SK-N-SH (cell line): ENCODE measurements at regions not wholly inside any gene's neighbourhood (a gene's known extent, or its start where the extent isn't known, plus 50 kb on each side); places are given as distances from the start of the nearest gene placed in this dataset.

Source experiments
- CTCF ChIA-PET: fragments of 300-600, 350-600 bp; formaldehyde crosslinking; extraction: SDS; loops from one replicate; lab custom pipeline; 2021; lab: Yijun Ruan, JAX
- POLR2A ChIA-PET: fragments of 350-600 bp; sonication (Branson Sonifier 250); formaldehyde crosslinking; extraction: SDS; loops from one replicate; lab custom pipeline; 2020; ENCODE audit warnings: antibody characterized with exemption, inconsistent platforms; lab: Yijun Ruan, JAX
- DNase-seq: peaks from one replicate; pipeline ENCODE4 v3.0.0; 2012
- H2AFZ ChIP-seq: fragments of 200-600 bp; sonication (generic); 2 replicates; pipeline ENCODE4 v1.8.1; 2016; ENCODE audit warnings: antibody characterized with exemption, mild to moderate bottlenecking, low read depth
- H3F3A ChIP-seq: fragments of 200-600 bp; sonication (generic); replicated peaks from 2 replicates; pipeline ENCODE3; 2016; ENCODE audit warnings: antibody characterized with exemption, mild to moderate bottlenecking; ENCODE audit not compliant: insufficient read depth
- H3K27ac ChIP-seq, 2 experiments: fragments of 200-500 bp in 1 of 2; fragments of 200-600 bp in 1 of 2; sonication (Bioruptor generic) in 1 of 2; sonication (generic), shearing (Covaris generic) in 1 of 2; 2 replicates each; pipeline versions ENCODE4 v1.5.1 to v1.6.1; 2014 to 2016; ENCODE audit warnings: low read depth in 2 of 2, inconsistent platforms in 1 of 2, low read length in 1 of 2, mild to moderate bottlenecking in 1 of 2, mixed read lengths in 1 of 2
- H3K27me3 ChIP-seq: fragments of 200-600 bp; sonication (generic), shearing (Covaris generic); 2 replicates; pipeline ENCODE4 v1.6.1; 2016; ENCODE audit warnings: mixed run types; ENCODE audit not compliant: insufficient read depth
- H3K36me3 ChIP-seq, 2 experiments: fragments of 200-500 bp in 1 of 2; fragments of 200-600 bp in 1 of 2; sonication (Bioruptor generic) in 1 of 2; sonication (generic) in 1 of 2; replicated peaks in 1 of 2; 2 replicates each; pipeline versions ENCODE3 to v1.5.1; 2014 to 2016; ENCODE audit warnings: low read length in 1 of 2, mild to moderate bottlenecking in 1 of 2; ENCODE audit not compliant: insufficient read depth in 2 of 2, control insufficient read depth in 1 of 2
- H3K4me1 ChIP-seq, 2 experiments: fragments of 200-500 bp in 1 of 2; fragments of 200-600 bp in 1 of 2; sonication (Bioruptor generic) in 1 of 2; sonication (generic), shearing (Covaris generic) in 1 of 2; 2 replicates each; pipeline versions ENCODE4 v1.5.1 to v1.6.1; 2014 to 2016; ENCODE audit warnings: low read depth in 1 of 2, low read length in 1 of 2, mixed run types in 1 of 2; ENCODE audit not compliant: insufficient read depth in 2 of 2, control insufficient read depth in 1 of 2
- H3K4me2 ChIP-seq: fragments of 200-600 bp; sonication (generic), shearing (Covaris generic); 2 replicates; pipeline ENCODE4 v1.6.1; 2017; ENCODE audit warnings: mixed run types
- H3K4me3 ChIP-seq, 2 experiments: fragments of 200-500 bp in 1 of 2; fragments of 200-600 bp in 1 of 2; sonication (Bioruptor generic) in 1 of 2; sonication (generic), shearing (Covaris generic) in 1 of 2; 2 replicates each; pipeline versions ENCODE4 v1.5.1 to v1.8.1; 2014 to 2016; ENCODE audit warnings: low read depth in 2 of 2, inconsistent platforms in 1 of 2, low read length in 1 of 2, mild to moderate bottlenecking in 1 of 2, mixed read lengths in 1 of 2, moderate library complexity in 1 of 2
- H3K79me2 ChIP-seq: fragments of 200-600 bp; sonication (generic); 2 replicates; pipeline ENCODE4 v1.8.1; 2017; ENCODE audit warnings: mild to moderate bottlenecking; ENCODE audit not compliant: insufficient read depth
- H3K9ac ChIP-seq: fragments of 200-600 bp; sonication (generic); 2 replicates; pipeline ENCODE4 v1.6.1; 2017; ENCODE audit warnings: mixed run types
- H3K9me2 ChIP-seq: fragments of 200-600 bp; sonication (generic); 2 replicates; pipeline ENCODE4 v1.6.1; 2017; ENCODE audit warnings: mixed run types
- H3K9me3 ChIP-seq: fragments of 200-600 bp; sonication (generic); 2 replicates; pipeline ENCODE4 v1.6.1; 2017; ENCODE audit warnings: mixed run types, mild to moderate bottlenecking, moderate library complexity
- H4K20me1 ChIP-seq: fragments of 200-600 bp; sonication (generic); 2 replicates; pipeline ENCODE4 v1.6.1; 2017; ENCODE audit warnings: mild to moderate bottlenecking, mixed run types; ENCODE audit not compliant: insufficient read depth
- CHD2 ChIP-seq: fragments of 150-350 bp; IDR thresholded peaks from 2 replicates; pipeline ENCODE4 v1.6.1; 2018; ENCODE audit warnings: low read length; ENCODE audit not compliant: partially characterized antibody
- EZH2phosphoT487 ChIP-seq: fragments of 200-600 bp; sonication (generic); IDR thresholded peaks from 2 replicates; pipeline ENCODE4 v1.6.1; 2017; ENCODE audit warnings: low read depth, mixed run types, mild to moderate bottlenecking, antibody characterized with exemption, moderate library complexity, borderline replicate concordance
- FOXM1 ChIP-seq: IDR thresholded peaks from 2 replicates; pipeline ENCODE4 v1.4.0; 2012; ENCODE audit warnings: low read depth, mild to moderate bottlenecking
- GATA2 ChIP-seq: sonication (generic); formaldehyde crosslinking; IDR thresholded peaks from 2 replicates; pipeline ENCODE4 v1.5.0; 2020; ENCODE audit warnings: mild to moderate bottlenecking, missing genetic modification reagents
- IRF3 ChIP-seq: fragments of 150-350 bp; IDR thresholded peaks from 2 replicates; pipeline ENCODE4 v1.6.1; 2016; ENCODE audit warnings: mild to moderate bottlenecking, low read depth, low read length
- JUND ChIP-seq: IDR thresholded peaks from 2 replicates; pipeline ENCODE4 v1.4.0; 2012
- NRF1 ChIP-seq: IDR thresholded peaks from 2 replicates; pipeline ENCODE4 v1.6.1; 2012; ENCODE audit warnings: low read depth, mild to moderate bottlenecking, low read length
- RAD21 ChIP-seq: IDR thresholded peaks from 2 replicates; pipeline ENCODE4 v1.6.1; 2012; ENCODE audit warnings: mild to moderate bottlenecking, low read length
- RFX5 ChIP-seq: IDR thresholded peaks from 2 replicates; pipeline ENCODE4 v1.6.1; 2012; ENCODE audit warnings: mild to moderate bottlenecking, improper control_type of control experiment, low read length
- RXRA ChIP-seq: IDR thresholded peaks from 2 replicates; pipeline ENCODE4 v1.4.0; 2012; ENCODE audit warnings: low read depth, mild to moderate bottlenecking, borderline replicate concordance
- TEAD4 ChIP-seq: IDR thresholded peaks from 2 replicates; pipeline ENCODE4 v1.4.0; 2012; ENCODE audit warnings: mild to moderate bottlenecking, borderline replicate concordance; ENCODE audit not compliant: insufficient read depth
- ZBTB33 ChIP-seq: IDR thresholded peaks from 2 replicates; pipeline ENCODE4 v1.4.0; 2012; ENCODE audit warnings: low read depth, borderline replicate concordance
- WGBS: methylation state at CpG from one replicate; pipeline ENCODE4 v1.1.6; 2017; ENCODE audit warnings: low lambda C conversion rate; 5-methylcytosine and 5-hydroxymethylcytosine counted together
- TF ChIP-seq, protein P1 (sequence below): IDR thresholded peaks from 2 replicates; pipeline ENCODE4 v1.6.1; 2012; ENCODE audit warnings: mild to moderate bottlenecking, low read depth, low read length, moderate library complexity

DNA sequence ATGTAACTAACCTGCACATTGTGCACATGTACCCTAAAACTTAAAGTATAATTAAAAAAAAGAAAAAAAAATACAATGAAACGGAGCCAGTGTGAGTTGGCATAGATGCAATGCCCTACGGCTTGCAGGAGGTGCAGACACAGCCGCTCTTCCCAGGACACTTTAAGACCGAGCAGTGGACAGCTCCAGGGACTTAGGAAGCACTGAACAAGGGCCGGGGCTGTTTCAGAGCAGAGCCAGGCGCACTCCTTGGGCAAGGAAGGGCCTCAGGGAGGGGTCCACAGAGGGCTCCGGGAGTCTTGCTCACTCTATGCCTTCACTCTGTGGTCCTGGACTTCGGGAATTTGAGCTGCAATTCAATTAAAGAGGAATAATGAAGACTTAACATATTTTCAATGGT lies 355.3 kb downstream of the TCERG1L start:
- ChIA-PET CTCF (no interaction called here), POLR2A (no interaction called here)
- TF ChIP-seq RAD21 (no peak), EZH2phosphoT487 (no peak)
- Histone ChIP-seq H3F3A (no peaks in the 10 kb centered on the region), H3K9me3 (no peaks in the 10 kb centered on the region), H3K36me3 (no peaks in the 10 kb centered on the region), H2AFZ (no peak overlapping the region), H3K9me2 (no peaks in the 10 kb centered on the region), H3K4me2 (no peak overlapping the region), H4K20me1 (no peaks in the 10 kb centered on the region), H3K4me1 (no peaks in the 10 kb centered on the region), H3K4me3 (no peak overlapping the region), H3K27ac (no peak overlapping the region), H3K9ac (no peak overlapping the region), H3K27me3 (no peaks in the 10 kb centered on the region), H3K79me2 (no peaks in the 10 kb centered on the region)
- 26% methylated on average over 7 of the region's 8 CpGs for WGBS
- no peak for DNase-seq

DNA sequence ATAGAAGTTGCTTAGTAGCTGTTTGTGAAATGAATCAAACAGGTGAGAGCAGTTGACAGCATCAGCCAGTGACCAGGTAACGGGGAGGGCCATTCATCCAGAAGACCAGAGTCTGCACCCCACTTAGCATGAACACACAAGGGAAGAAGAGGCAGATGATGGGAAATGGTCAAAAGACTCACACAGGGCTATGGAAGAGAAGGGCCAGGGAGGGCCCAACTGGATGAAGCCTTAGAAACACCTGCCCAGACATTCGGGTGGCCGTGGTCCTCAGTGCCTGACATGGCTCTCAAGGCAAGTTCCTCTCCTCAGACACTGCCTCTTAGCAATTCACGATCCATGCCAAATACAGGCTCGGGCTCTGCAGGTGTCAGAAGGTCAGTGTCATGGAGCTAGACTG lies 354.1 kb downstream of the TCERG1L start:
- POLR2A ChIA-PET: no interaction called here
- no peak overlapping the region for H3K9ac ChIP-seq
- no peak overlapping the region for H2AFZ ChIP-seq
- no peaks in the 10 kb centered on the region for H3K9me3 ChIP-seq
- WGBS: 15% methylated on average over 5 of the region's 5 CpGs
- DNase-seq: no peak
- no peaks in the 10 kb centered on the region for H3F3A ChIP-seq
- no peaks in the 10 kb centered on the region for H3K9me2 ChIP-seq
- H3K4me1 ChIP-seq: no peaks in the 10 kb centered on the region
- TF ChIP-seq FOXM1 (no peak), TEAD4 (no peak), RFX5 (no peak), JUND (no peak), NRF1 (no peak), GATA2 (CRISPR knock-in tag) (no peak), RXRA (no peak), ZBTB33 (no peak), CHD2 (no peak), IRF3 (no peak)
- TF ChIP-seq, protein P1, sequence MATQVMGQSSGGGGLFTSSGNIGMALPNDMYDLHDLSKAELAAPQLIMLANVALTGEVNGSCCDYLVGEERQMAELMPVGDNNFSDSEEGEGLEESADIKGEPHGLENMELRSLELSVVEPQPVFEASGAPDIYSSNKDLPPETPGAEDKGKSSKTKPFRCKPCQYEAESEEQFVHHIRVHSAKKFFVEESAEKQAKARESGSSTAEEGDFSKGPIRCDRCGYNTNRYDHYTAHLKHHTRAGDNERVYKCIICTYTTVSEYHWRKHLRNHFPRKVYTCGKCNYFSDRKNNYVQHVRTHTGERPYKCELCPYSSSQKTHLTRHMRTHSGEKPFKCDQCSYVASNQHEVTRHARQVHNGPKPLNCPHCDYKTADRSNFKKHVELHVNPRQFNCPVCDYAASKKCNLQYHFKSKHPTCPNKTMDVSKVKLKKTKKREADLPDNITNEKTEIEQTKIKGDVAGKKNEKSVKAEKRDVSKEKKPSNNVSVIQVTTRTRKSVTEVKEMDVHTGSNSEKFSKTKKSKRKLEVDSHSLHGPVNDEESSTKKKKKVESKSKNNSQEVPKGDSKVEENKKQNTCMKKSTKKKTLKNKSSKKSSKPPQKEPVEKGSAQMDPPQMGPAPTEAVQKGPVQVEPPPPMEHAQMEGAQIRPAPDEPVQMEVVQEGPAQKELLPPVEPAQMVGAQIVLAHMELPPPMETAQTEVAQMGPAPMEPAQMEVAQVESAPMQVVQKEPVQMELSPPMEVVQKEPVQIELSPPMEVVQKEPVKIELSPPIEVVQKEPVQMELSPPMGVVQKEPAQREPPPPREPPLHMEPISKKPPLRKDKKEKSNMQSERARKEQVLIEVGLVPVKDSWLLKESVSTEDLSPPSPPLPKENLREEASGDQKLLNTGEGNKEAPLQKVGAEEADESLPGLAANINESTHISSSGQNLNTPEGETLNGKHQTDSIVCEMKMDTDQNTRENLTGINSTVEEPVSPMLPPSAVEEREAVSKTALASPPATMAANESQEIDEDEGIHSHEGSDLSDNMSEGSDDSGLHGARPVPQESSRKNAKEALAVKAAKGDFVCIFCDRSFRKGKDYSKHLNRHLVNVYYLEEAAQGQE: no peak
- H3K27me3 ChIP-seq: no peaks in the 10 kb centered on the region
- CTCF ChIA-PET: no interaction called here
- no peak overlapping the region for H3K4me3 ChIP-seq
- H3K79me2 ChIP-seq: no peaks in the 10 kb centered on the region
- H3K27ac ChIP-seq: no peak overlapping the region
- no peaks in the 10 kb centered on the region for H4K20me1 ChIP-seq
- H3K36me3 ChIP-seq: no peaks in the 10 kb centered on the region
- no peak overlapping the region for H3K4me2 ChIP-seq
